Ectodermal cell (in vitro differentiated cells): ENCODE measurements at regions not wholly inside any gene's neighbourhood (a gene's known extent, or its start where the extent isn't known, plus 50 kb on each side); places are given as distances from the start of the nearest gene placed in this dataset.

ENCODE experiments used
- H3K27ac ChIP-seq: 2 replicates; pipeline ENCODE4 v1.7.0; 2013; ENCODE audit warnings: mild to moderate bottlenecking, low read depth, low read length; ENCODE audit not compliant: insufficient read depth, poor library complexity, severe bottlenecking
- H3K27me3 ChIP-seq: 2 replicates; pipeline ENCODE4 v1.7.0; 2013; ENCODE audit warnings: mild to moderate bottlenecking, low read length; ENCODE audit not compliant: insufficient read depth, control insufficient read depth, poor library complexity, severe bottlenecking
- H3K36me3 ChIP-seq: one replicate; pipeline ENCODE4 v1.7.0; 2013; ENCODE audit warnings: low read length; ENCODE audit not compliant: control insufficient read depth, insufficient read depth
- H3K4me1 ChIP-seq: one replicate; pipeline ENCODE4 v1.7.0; 2013; ENCODE audit warnings: low read length; ENCODE audit not compliant: control insufficient read depth, insufficient read depth
- H3K4me3 ChIP-seq: 2 replicates; pipeline ENCODE4 v1.7.0; 2013; ENCODE audit warnings: low read depth, low read length, control low read depth; ENCODE audit not compliant: insufficient read depth
- H3K9me3 ChIP-seq: 2 replicates; pipeline ENCODE4 v1.7.0; 2013; ENCODE audit warnings: mild to moderate bottlenecking, low read length, moderate library complexity; ENCODE audit not compliant: control insufficient read depth
- WGBS, 2 experiments: methylation state at CpG; one replicate each; pipeline ENCODE4 v1.1.7; 2013; ENCODE audit warnings: missing lambda C conversion rate in 2 of 2; 5-methylcytosine and 5-hydroxymethylcytosine counted together

- WGBS, 2 experiments, result 90 to 91% methylated on average over 4 of the region's 4 CpGs
Measured at GRCh38 chr4:4687100-4687499, 145.3 kb upstream of the STX18 start.

GRCh38 chr4:4685810-4686795 lies 144.3 kb upstream of the STX18 start:
- H3K27me3 ChIP-seq, result no peaks in the 10 kb centered on the region
- peaks cover 9% of the 10 kb centered on the region for H3K4me1 ChIP-seq
- 82 to 83% methylated on average over 10 of the region's 10 CpGs for whole genome bisulfite sequencing, 2 experiments
- H3K36me3 ChIP-seq, result no peaks in the 10 kb centered on the region
- H3K9me3 ChIP-seq, result no peaks in the 10 kb centered on the region
- H3K4me3 ChIP-seq, result no peak overlapping the region
- H3K27ac ChIP-seq, result no peak overlapping the region

More at GRCh38 chr4:4687100-4687499, 145.3 kb upstream of the STX18 start:
- H3K4me1 ChIP-seq, result peaks cover 9% of the 10 kb centered on the region
- no peak overlapping the region for H3K4me3 ChIP-seq
- H3K27me3 ChIP-seq, result no peaks in the 10 kb centered on the region
- H3K27ac ChIP-seq, result no peak overlapping the region
- no peaks in the 10 kb centered on the region for H3K9me3 ChIP-seq
- no peaks in the 10 kb centered on the region for H3K36me3 ChIP-seq

GRCh38 chr4:4681653-4682052 lies 139.8 kb upstream of the STX18 start:
- H3K27me3 ChIP-seq, result peaks cover 14% of the 10 kb centered on the region
- 90 to 96% methylated on average over 3 of the region's 4 CpGs for WGBS, 2 experiments
- no peak overlapping the region for H3K4me3 ChIP-seq
- H3K4me1 ChIP-seq, result peaks cover 24% of the 10 kb centered on the region
- no peaks in the 10 kb centered on the region for H3K9me3 ChIP-seq
- H3K36me3 ChIP-seq, result no peaks in the 10 kb centered on the region
- H3K27ac ChIP-seq, result no peak overlapping the region

GRCh38 chr4:4680758-4681157 lies 138.9 kb upstream of the STX18 start:
- Histone ChIP-seq H3K36me3 (no peaks in the 10 kb centered on the region), H3K9me3 (no peaks in the 10 kb centered on the region), H3K4me1 (peaks cover 23% of the 10 kb centered on the region), H3K27me3 (peaks cover 14% of the 10 kb centered on the region), H3K27ac (no peak overlapping the region), H3K4me3 (no peak overlapping the region)
- WGBS, 2 experiments, result 93 to 95% methylated on average over 1 to 2 of the region's 2 CpGs

- Histone ChIP-seq H3K9me3 (no peaks in the 10 kb centered on the region), H3K36me3 (no peaks in the 10 kb centered on the region), H3K4me3 (no peak overlapping the region), H3K27me3 (peaks cover 14% of the 10 kb centered on the region), H3K4me1 (peaks cover 25% of the 10 kb centered on the region), H3K27ac (no peak overlapping the region)
- WGBS, 2 experiments, result 95 to 97% methylated on average over 4 of the region's 4 CpGs
Measured at GRCh38 chr4:4680243-4680642, 138.4 kb upstream of the STX18 start.

GRCh38 chr4:4677556-4678522 lies 136.0 kb upstream of the STX18 start:
- no peaks in the 10 kb centered on the region for H3K36me3 ChIP-seq
- no peak overlapping the region for H3K4me3 ChIP-seq
- peaks cover 23% of the 10 kb centered on the region for H3K4me1 ChIP-seq
- H3K27ac ChIP-seq, result no peak overlapping the region
- 32 to 34% methylated on average over 22 to 23 of the region's 23 CpGs for WGBS, 2 experiments
- H3K9me3 ChIP-seq, result no peaks in the 10 kb centered on the region
- peaks cover 14% of the 10 kb centered on the region for H3K27me3 ChIP-seq

GRCh38 chr4:4675641-4676040 lies 133.8 kb upstream of the STX18 start:
- peaks cover 36% of the 10 kb centered on the region for H3K4me1 ChIP-seq
- H3K27me3 ChIP-seq, result peaks cover 17% of the 10 kb centered on the region
- H3K36me3 ChIP-seq, result no peaks in the 10 kb centered on the region
- no peak overlapping the region for H3K4me3 ChIP-seq
- H3K9me3 ChIP-seq, result no peaks in the 10 kb centered on the region
- no peak overlapping the region for H3K27ac ChIP-seq

GRCh38 chr4:4675051-4675581 lies 133.3 kb upstream of the STX18 start:
- H3K4me3 ChIP-seq, result no peak overlapping the region
- 89% methylated on average over 3 of the region's 3 CpGs for WGBS, 2 experiments

GRCh38 chr4:4673070-4673469 lies 131.2 kb upstream of the STX18 start:
- Histone ChIP-seq H3K36me3 (no peaks in the 10 kb centered on the region), H3K9me3 (no peaks in the 10 kb centered on the region), H3K27ac (no peak overlapping the region), H3K4me1 (peaks cover 45% of the 10 kb centered on the region), H3K27me3 (peaks cover 17% of the 10 kb centered on the region), H3K4me3 (no peak overlapping the region)
- WGBS, 2 experiments, result 51 to 56% methylated on average over 19 of the region's 19 CpGs

More at GRCh38 chr4:4675051-4675581, 133.3 kb upstream of the STX18 start:
- no peak overlapping the region for H3K27ac ChIP-seq
- no peaks in the 10 kb centered on the region for H3K9me3 ChIP-seq
- no peaks in the 10 kb centered on the region for H3K36me3 ChIP-seq
- H3K4me1 ChIP-seq, result peaks cover 36% of the 10 kb centered on the region
- H3K27me3 ChIP-seq, result peaks cover 17% of the 10 kb centered on the region
